Stimulated activated CD8-positive, alpha-beta memory T cell treated with anti-CD3 and anti-CD28 coated beads, Interleukin-4, amount 100 ng/mL, for 48 hours (primary cell): ENCODE measurements at regions not wholly inside any gene's neighbourhood (a gene's known extent, or its start where the extent isn't known, plus 50 kb on each side); places are given as distances from the start of the nearest gene placed in this dataset.
"Not testable (repeated sequence)": the region's sequence is repeated elsewhere in the genome, so short reads cannot be mapped to it uniquely, and the experiment has no call there.

Source experiments
- DNase-seq: peaks from one replicate; pipeline ENCODE4 v3.0.0-alpha.2; 2020

DNA sequence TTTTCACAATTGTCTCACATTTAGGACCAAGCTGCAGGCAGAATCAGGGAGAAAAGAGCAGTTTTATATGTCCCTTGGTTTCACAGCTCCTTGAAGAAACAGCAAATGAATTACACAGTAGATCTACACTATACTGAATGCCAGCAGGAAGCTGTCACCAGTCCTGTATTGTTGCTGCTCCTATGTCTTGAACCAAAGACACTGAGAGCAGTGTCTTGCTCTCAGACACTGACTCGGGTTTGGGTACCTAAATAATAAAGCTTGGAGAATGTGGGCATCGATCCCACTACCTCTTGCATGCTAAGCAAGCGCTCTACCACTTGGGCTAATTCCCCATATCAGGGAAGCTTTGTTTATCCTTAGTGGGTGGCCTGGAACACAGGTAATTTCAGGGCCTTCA lies 552.7 kb downstream of the PRIM2 start:
- DNase-seq: not testable (repeated sequence)

- not testable (repeated sequence) for DNase-seq
Observed at GRCh38 chr6:57873424-57873823, 556.0 kb downstream of the PRIM2 start.

- DNase-seq: not testable (repeated sequence)
Observed at GRCh38 chr6:57876659-57877058, 559.2 kb downstream of the PRIM2 start.

DNA sequence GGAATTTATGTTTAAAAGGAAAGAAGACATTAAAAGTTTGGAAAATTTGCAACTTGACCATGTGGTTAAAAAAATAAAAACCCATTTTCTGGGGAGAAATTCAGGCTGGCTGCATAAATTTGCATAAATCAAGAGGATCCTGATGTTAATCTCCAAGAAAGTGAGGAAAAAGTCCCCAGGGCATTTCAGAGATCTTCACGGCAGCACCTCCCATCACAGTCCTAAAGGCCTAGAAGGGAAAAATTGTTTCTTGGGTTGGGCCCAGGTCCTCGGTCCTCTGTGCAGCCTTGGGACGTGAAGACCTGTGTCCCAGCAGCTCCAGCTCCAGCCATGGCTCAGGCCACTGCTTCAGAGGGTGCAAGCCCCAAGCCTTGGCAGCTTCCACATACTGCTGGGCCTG lies 560.3 kb downstream of the PRIM2 start:
- DNase-seq: not testable (repeated sequence)

DNA sequence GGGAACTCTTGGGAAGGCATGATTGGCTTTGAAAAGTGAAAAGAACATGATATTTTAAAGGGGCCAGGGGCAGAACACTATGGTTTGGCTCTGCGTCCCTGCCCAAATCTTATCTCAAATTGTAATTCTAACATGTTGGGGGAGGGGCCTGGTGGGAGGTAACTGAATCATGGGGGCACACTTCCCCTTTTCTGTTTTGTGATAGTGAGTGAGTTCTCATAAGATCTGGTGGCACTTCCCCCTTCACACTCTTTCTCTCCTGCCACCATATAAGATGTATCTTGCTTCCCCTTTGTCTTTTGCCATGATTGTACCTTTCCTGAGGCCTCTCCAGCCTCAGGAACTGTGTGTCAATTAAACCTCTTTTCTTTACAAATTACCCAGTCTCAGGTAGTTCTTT lies 561.4 kb downstream of the PRIM2 start:
- DNase-seq: not testable (repeated sequence)

- not testable (repeated sequence) for DNase-seq
Observed at GRCh38 chr6:57898850-57899249, 581.4 kb downstream of the PRIM2 start.

GRCh38 chr6:57900687-57901399 lies 583.4 kb downstream of the PRIM2 start:
- DNase-seq: not testable (repeated sequence)

- DNase-seq: not testable (repeated sequence)
Observed at GRCh38 chr6:57901445-57901844, 584.0 kb downstream of the PRIM2 start.

DNA sequence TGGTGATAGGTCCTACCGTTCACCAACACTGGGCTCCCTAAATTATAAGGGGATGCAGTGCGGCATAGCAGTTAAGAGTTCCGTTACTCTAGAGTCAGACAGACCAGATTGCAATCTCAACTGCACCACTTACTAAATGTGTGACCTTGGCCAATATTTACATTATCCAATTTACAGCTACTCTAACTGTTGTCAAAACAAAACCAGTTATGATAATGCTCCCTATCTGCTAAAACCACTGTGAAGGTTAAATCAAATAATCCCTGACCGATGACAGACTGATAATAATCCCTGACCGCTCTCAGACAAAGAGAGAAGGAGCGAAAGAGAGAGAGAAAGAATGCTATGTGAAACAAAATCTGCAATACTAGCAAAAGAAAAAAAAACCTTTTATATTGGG lies 586.9 kb downstream of the PRIM2 start:
- not testable (repeated sequence) for DNase-seq

DNA sequence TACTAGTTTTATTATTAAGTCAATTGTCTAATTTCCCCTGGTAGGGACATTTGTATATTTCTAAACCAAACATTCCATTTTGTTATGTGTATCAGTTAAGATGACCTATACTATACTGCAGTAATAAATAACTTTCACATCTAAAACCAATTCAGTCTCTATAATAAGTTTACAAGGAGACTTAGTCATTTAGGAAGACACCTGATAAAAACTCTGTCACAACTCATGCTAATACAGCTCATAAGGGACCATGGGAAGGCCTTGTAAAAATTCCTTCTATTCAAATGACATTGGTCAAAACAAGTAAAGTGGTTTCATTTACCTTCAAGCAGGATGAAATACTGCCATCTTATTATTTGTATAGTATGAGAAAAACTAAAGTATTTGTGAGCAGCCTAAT lies 597.9 kb downstream of the PRIM2 start:
- not testable (repeated sequence) for DNase-seq

GRCh38 chr6:57942966-57943365 lies 625.5 kb downstream of the PRIM2 start:
- not testable (repeated sequence) for DNase-seq

GRCh38 chr6:57946084-57946768 lies 628.8 kb downstream of the PRIM2 start:
- DNase-seq: not testable (repeated sequence)

DNA sequence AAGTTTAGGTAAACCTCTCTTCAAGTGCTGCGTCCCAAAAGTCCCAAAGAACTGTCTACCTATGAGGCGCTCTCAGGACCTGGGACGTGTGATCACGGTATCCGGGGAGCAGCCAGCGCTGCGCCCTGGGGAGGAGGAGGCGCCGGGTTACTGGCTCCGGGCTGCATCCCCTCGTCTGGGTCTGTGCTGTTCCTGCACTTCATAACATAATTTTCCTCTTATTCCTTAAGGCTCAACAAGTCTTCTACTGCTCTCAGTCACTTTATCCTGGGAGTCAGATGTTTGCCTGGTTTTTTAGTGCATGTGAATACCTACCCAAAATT lies 629.3 kb downstream of the PRIM2 start:
- DNase-seq: not testable (repeated sequence)

DNA sequence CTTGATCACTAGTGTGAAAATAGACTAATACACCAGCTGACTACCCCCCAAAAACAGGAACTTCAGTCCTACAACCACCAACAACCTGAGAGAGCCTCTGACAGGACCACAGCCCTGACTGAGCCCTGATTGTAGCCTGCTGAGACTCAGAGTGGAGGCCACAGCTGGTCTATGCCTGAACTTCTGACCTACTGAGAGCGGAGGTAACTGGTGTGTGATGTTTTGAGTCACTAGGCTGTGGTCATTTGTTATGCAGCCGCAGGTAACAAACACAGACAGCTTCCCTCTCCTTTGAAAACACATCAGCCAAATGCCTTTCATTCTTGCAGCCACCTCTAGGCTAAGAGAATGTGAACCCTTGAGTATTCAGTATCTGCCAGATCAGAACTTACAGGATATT lies 631.1 kb downstream of the PRIM2 start:
- DNase-seq: not testable (repeated sequence)

- not testable (repeated sequence) for DNase-seq
Observed at GRCh38 chr6:57950430-57950829, 633.0 kb downstream of the PRIM2 start.

GRCh38 chr6:57966757-57967156 lies 649.3 kb downstream of the PRIM2 start:
- not testable (repeated sequence) for DNase-seq

DNA sequence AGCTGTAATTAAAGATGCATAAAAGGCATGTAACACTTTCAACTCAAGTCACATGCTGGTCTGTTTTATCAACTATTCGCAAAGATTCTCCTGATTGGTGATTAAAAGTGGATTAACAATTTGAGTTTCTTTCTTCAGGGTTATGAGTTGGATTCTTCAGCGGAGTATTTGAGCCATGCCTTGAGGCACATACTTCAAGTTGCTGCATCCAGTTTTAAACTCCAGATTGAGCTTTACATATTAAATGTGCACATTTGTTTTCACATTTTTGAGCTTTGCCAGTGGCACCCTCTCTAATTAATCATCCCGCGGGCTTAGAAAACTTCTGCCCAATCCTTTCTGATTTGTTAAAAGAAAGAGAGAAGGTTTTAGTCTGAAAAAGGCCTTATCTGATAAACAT lies 654.5 kb downstream of the PRIM2 start:
- DNase-seq: not testable (repeated sequence)

DNA sequence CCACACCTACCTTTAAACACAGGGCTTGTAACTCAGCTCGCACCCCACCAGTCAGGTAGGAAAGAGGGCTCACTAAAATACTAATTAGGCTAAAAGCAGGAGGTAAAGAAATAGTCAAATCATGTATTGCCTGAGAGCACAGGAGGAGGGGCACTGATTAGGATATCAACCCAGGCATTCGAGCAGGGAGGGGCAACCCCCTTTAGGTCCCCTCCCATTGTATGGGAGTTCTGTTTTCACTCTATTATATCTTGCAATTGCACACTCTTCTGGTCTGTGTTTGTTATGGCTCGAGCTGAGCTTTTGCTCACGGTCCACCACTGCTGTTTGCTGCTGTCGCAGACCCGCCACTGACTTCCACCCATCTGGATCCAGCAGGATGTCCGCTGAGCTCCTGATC lies 657.2 kb downstream of the PRIM2 start:
- no peak for DNase-seq

DNA sequence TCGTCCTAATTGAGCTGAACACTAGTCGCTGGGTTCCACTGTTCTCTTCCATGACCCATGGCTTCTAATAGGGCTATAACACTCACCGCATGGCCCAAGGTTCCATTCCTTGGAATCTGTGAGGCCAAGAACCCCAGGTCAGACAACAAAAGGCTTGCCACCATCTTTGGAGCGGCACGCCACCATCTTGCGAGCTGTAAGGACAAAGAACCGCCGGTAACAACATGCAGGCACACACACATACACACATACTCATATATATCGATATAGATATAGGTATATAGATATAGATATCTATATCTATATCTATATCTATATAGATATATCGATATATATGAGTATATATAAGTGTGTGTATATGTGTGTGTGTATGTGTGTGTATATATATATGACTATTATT lies 657.7 kb downstream of the PRIM2 start:
- not testable (repeated sequence) for DNase-seq

DNA sequence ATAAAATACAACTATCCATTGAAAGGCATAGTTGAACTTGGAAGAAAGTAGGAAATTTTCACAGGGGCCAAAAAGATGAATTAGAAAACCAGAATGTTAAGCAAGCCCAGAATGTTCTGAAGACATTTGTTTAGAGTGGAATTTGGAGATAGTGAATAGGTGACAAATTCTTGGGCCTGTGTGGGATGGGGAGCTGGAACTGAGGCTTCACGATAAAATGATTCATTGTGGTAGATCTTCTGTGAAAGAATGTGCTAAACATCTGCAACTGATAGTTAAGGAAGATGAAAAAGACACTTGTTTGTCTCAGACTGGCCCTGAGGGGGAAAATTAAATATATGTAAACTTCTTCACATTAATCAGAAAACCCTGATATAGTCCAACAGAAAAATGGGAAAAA lies 658.9 kb downstream of the PRIM2 start:
- not testable (repeated sequence) for DNase-seq

DNA sequence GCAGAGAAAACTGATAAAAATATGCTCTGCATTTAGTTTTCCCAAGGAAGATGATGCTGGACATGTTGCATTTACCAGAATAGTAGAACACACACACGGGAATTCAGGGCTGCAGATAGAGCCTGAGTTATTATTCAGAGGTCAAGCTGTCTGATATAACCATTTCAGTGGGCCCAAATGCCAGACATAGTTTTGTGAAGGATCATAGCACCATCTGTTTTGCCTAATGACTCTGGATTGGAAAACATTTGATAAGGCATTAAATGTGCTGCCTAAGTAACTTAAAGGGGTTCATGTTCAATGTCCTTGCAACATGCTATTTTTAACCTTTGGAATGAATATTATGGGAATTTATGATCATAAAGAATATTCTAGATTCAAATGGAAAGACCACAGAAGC lies 666.2 kb downstream of the PRIM2 start:
- DNase-seq: not testable (repeated sequence)

DNA sequence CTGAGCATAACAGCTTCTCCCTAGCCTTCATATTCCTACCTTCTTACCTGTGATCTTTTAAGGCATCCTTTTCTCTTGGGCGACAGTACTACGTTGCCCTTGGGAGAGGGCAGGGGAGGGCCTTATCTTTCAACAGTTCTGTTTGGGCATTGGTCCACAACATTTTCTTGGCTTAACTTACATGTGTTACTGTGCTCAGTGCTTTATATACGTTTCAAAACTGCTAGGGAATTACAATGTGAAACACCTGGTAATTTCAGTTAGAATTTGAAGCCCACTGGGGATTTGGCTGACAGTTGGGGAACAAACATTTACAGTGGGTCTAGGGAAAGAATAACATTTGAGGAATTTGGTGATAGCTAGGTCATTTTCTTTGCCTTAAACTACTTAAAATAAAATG lies 667.1 kb downstream of the PRIM2 start:
- DNase-seq: not testable (repeated sequence)

DNA sequence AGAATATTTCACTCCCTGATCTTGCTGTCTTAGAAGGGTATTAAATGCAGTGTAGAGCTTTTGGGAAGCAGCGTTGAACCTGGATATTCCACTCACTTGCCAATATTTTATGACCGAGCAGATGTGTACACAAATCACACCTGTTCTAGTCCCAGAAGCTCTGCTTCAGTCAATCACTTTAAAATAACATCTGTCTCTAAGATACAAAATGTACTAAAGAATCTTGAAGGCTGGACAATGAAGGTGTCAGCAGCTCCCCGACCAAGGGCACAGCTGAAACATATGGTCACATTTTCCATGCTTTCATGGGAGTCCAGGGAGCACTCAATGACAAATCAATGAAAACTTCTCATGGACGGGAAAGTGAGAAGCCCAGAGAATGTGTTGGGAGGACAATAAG lies 668.3 kb downstream of the PRIM2 start:
- DNase-seq: not testable (repeated sequence)

DNA sequence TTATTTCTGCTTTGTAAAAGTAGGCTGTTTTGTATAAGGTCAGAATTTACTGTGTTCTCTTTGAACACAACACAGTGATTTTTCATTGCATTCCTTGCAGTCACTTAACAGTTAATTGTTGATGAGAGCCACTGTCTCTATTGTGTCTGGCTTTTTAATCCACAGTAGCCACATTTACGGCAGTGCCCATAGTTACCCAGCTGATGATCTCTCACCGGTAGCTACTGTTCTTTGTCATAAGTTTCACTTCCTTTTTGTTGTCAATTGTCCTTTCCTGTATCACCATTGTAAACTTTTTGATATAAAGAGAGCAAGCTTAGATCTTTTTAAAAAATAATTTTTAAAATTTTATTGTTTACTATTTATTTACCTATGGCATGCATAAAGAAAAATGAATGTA lies 669.2 kb downstream of the PRIM2 start:
- not testable (repeated sequence) for DNase-seq
